HUES64 (cell line): ENCODE measurements at regions not wholly inside any gene's neighbourhood (a gene's known extent, or its start where the extent isn't known, plus 50 kb on each side); places are given as distances from the start of the nearest gene placed in this dataset.

ENCODE experiments used
- H3K27ac ChIP-seq: 2 replicates; pipeline ENCODE4 v1.7.0; 2013; ENCODE audit warnings: low read depth, low read length, inconsistent platforms
- H3K27me3 ChIP-seq: 2 replicates; pipeline ENCODE4 v1.6.1; 2013; ENCODE audit warnings: mild to moderate bottlenecking, low read length; ENCODE audit not compliant: insufficient read depth
- H3K36me3 ChIP-seq: 2 replicates; pipeline ENCODE4 v1.6.1; 2013; ENCODE audit warnings: mild to moderate bottlenecking, low read length; ENCODE audit not compliant: insufficient read depth
- H3K4me1 ChIP-seq: 2 replicates; pipeline ENCODE4 v1.6.1; 2013; ENCODE audit warnings: mild to moderate bottlenecking, low read length, moderate library complexity; ENCODE audit not compliant: insufficient read depth
- H3K4me3 ChIP-seq: 2 replicates; pipeline ENCODE4 v1.5.1; 2013; ENCODE audit warnings: mild to moderate bottlenecking, low read length, moderate library complexity
- H3K9ac ChIP-seq: 2 replicates; pipeline ENCODE4 v1.6.1; 2013; ENCODE audit warnings: mild to moderate bottlenecking, low read depth, low read length
- H3K9me3 ChIP-seq: 2 replicates; pipeline ENCODE4 v1.6.1; 2013; ENCODE audit warnings: low read depth, low read length; ENCODE audit not compliant: insufficient read depth
- WGBS: fragments of 150-250, 120-280 bp; methylation state at CpG from one replicate; pipeline ENCODE4 v1.1.7; 2013; ENCODE audit warnings: missing lambda C conversion rate; 5-methylcytosine and 5-hydroxymethylcytosine counted together

DNA sequence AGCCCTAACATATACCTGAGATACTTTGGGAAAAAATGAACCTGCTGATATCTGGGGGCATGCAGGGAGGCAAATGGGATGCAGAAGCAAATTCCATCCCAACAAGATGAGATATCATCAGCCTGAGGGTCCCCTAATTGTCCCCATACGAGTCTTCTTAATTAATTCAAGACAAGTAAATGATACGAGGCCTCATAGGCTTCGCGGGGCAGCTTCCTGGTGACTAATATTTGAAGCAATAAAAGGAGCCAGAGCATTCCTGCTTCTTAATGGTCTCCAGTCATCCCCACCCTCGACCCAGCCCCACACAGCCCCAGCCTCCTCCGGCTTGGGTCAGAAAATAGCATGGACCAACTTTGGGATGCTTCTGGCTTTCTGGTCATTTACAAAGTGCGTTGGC lies 99.6 kb upstream of the MSX1 start:
- no peak overlapping the region for H3K4me3 ChIP-seq
- H3K4me1 ChIP-seq: peaks cover 43% of the 10 kb centered on the region
- no peak overlapping the region for H3K9ac ChIP-seq
- 89% methylated on average over 7 of the region's 7 CpGs for WGBS
- H3K36me3 ChIP-seq: no peaks in the 10 kb centered on the region
- peaks cover 39% of the 10 kb centered on the region for H3K27me3 ChIP-seq
- H3K27ac ChIP-seq: no peak overlapping the region
- H3K9me3 ChIP-seq: no peaks in the 10 kb centered on the region

DNA sequence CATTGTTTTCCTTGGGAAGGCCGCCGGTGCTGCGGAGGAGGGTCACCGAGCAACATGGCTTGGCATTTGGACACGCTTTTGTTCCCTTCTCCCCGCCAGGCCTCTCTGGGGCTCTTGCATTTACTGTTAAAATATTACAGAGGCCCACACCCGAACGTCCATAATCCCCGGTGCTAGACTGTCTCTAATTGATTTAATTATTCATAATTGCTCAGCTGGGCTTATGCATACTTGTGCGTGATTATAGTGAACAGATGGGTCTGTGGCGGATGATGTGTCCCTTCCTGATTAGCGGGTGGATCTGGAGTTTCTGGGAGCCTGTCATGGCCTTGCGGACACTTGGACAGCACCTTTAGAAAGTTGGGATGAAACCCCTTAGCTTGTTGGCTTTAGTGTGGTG lies 100.2 kb upstream of the MSX1 start:
- Histone ChIP-seq H3K9me3 (no peaks in the 10 kb centered on the region), H3K9ac (no peak overlapping the region), H3K4me1 (peaks cover 39% of the 10 kb centered on the region), H3K4me3 (no peak overlapping the region), H3K27me3 (peaks cover 36% of the 10 kb centered on the region), H3K36me3 (no peaks in the 10 kb centered on the region), H3K27ac (no peak overlapping the region)
- WGBS: 92% methylated on average over 13 of the region's 13 CpGs

DNA sequence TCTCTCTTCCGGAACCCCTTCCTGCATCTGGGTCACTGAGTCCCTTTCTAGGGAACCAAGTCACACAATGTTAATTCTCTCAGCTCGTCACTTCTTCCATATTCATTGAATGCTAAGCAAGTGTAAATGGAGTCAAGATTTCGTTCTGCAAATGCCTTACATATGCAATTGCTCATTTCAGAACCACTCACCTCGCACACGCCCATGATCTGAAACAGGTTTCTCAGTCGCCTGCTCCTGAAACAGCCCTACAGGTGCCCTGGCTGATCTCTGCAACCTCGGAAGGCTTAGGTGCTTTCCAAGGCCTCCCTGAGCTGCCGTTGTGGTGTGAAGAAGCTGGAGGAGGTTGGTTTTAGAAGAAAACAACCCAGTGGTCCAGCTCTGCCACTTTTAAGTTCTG lies 100.8 kb upstream of the MSX1 start:
- Histone ChIP-seq H3K27me3 (peaks cover 35% of the 10 kb centered on the region), H3K4me1 (peaks cover 34% of the 10 kb centered on the region), H3K9ac (no peak overlapping the region), H3K4me3 (no peak overlapping the region), H3K27ac (no peak overlapping the region), H3K9me3 (no peaks in the 10 kb centered on the region), H3K36me3 (no peaks in the 10 kb centered on the region)
- WGBS: 66% methylated on average over 8 of the region's 8 CpGs

DNA sequence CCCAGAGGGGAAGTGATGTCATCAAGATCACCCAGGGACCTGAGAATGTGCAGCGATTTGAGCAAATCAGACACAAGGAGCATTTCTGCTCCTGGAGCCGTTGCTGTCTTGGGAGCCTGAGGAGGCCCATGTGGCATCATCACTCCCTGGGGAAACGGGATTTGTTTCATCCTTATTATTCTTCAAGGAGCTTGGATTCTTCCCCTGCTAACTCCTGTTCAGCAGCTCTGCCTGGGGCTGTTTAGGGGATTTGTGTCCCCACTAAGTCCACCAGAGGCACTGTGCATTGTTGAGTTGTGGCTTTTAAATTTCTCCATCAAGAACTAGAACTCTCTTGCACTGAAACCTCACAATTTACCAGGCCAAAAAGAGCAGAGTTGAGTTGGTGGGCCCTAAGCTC lies 104.2 kb upstream of the MSX1 start:
- no peak overlapping the region for H3K4me3 ChIP-seq
- H3K36me3 ChIP-seq: no peaks in the 10 kb centered on the region
- H3K9me3 ChIP-seq: no peaks in the 10 kb centered on the region
- H3K9ac ChIP-seq: no peak overlapping the region
- WGBS: 83% methylated on average over 3 of the region's 3 CpGs
- H3K27ac ChIP-seq: no peak overlapping the region
- peaks cover 4% of the 10 kb centered on the region; the same call in 1 of the 2 replicates for H3K4me1 ChIP-seq
- H3K27me3 ChIP-seq: peaks cover 26% of the 10 kb centered on the region; the same call in 1 of the 2 replicates

DNA sequence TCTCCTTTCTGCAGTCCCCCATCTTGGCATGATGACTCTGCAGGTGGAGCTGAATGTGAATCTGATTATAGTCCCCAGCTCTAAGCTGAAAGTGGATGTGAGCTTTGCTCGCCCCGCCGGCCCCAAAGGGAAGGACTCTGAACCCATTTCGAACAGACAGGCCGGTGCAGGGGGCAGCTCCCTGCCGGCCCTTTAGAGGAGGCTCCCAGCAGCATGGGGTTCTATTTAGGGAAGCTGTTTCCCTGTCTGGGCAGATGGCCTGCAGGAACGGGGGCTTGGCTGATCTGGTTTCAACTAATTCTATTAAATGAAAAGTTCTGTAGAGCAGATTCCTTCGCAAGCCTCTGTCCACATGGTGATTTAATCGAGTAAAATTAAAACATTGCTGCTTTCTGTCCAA lies 104.8 kb upstream of the MSX1 start:
- H3K27ac ChIP-seq: no peak overlapping the region
- no peaks in the 10 kb centered on the region for H3K36me3 ChIP-seq
- WGBS: 81% methylated on average over 9 of the region's 9 CpGs
- peaks cover 4% of the 10 kb centered on the region; the same call in 1 of the 2 replicates for H3K4me1 ChIP-seq
- no peak overlapping the region for H3K9ac ChIP-seq
- no peak overlapping the region for H3K4me3 ChIP-seq
- H3K9me3 ChIP-seq: no peaks in the 10 kb centered on the region
- H3K27me3 ChIP-seq: peaks cover 19% of the 10 kb centered on the region; the same call in 1 of the 2 replicates

DNA sequence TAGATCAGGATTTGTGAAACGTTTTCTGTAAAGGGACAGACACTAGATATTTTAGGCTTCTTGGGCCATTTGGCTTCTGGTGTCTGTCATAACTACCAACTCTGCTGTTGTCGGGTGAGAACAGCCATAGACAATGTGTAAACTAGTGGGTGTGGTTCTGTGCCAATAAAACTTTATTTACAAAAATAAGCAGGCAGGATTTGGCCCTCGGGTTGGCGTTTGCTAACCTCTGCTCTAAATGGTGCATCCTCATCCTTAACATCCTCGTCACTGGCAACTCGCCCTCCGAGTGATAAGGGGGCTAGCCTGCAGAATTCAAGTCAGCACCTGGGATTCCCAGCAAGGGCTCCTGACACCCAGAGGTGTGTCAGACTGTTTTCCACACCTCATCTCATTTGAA lies 105.8 kb upstream of the MSX1 start:
- Histone ChIP-seq H3K36me3 (no peaks in the 10 kb centered on the region), H3K4me3 (no peak overlapping the region), H3K9me3 (no peaks in the 10 kb centered on the region), H3K9ac (no peak overlapping the region), H3K4me1 (no peaks in the 10 kb centered on the region; the same call in 1 of the 2 replicates), H3K27ac (no peak overlapping the region), H3K27me3 (peaks cover 11% of the 10 kb centered on the region; the same call in 1 of the 2 replicates)
- 87% methylated on average over 7 of the region's 7 CpGs for WGBS

DNA sequence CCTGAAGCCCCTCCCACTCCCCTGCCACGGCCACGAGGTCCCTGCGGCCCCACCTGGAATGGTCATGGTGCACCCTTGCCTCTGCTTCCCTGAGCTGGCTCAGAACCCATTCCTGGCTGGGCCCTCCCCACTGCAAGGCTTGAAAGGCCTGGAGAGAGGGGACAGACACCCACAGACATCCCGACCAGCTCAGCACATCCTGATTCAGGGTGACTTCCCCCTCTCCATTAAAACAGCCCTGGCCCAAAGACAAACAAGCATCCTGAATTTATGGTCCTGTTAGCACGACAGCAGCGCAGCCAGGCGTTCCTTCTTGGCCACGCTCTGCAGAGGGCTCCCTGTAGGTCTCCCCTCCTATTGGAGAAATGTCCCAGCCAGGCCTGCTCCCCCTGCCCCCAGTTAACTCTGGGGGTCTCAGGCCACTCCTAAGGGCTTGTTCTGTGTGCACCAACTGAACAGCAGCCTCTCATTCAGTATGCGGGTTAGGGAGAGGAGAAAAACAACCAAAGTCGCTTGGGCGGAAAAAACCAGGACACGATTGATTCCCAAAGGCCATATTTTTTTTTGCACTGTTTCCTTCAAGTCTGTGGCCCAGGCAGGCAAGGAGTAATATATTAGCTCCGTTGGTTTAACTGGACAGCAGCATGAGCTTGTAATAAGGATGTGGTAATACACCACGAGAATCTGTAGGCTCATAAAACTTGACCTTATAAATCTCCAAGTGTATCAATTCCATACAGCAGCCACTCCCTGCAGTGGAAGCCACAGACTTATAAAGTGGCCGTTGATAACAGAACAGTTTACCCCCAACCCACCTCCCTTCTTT lies 106.7 kb upstream of the MSX1 start:
- Histone ChIP-seq H3K4me3 (no peak overlapping the region), H3K9me3 (0 out of 2 replicates have a peak, but pooled peaks cover 2% of the 10 kb centered on the region), H3K27ac (no peak overlapping the region), H3K36me3 (no peaks in the 10 kb centered on the region), H3K27me3 (peaks cover 3% of the 10 kb centered on the region; the same call in 1 of the 2 replicates), H3K9ac (no peak overlapping the region), H3K4me1 (no peaks in the 10 kb centered on the region; the same call in 1 of the 2 replicates)
- WGBS: 89% methylated on average over 15 of the region's 15 CpGs

DNA sequence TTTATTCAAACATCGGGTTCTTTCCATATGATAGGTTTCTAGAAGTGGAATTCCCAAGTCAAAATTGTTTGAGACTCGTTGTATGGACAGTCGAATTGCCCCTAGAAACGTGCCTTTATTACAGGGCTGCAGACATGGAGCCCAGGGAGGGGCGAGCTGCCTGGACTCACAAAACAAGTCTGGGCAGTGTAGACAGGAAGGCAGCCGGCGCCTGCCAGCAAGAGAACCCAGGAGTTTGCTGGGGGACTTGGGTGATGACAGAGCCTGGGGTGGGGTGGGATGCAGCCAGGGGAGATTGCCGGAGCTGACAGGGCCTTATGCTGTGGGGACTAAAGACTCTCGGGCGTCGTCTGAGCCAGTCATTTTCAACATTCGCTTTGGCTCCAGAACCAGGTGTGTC lies 107.4 kb upstream of the MSX1 start:
- Histone ChIP-seq H3K36me3 (no peaks in the 10 kb centered on the region), H3K27ac (no peak overlapping the region), H3K27me3 (no peaks in the 10 kb centered on the region; the same call in 1 of the 2 replicates), H3K4me1 (no peaks in the 10 kb centered on the region; the same call in 1 of the 2 replicates), H3K4me3 (no peak overlapping the region), H3K9ac (no peak overlapping the region), H3K9me3 (0 out of 2 replicates have a peak, but pooled peaks cover 6% of the 10 kb centered on the region)
- 91% methylated on average over 12 of the region's 12 CpGs for WGBS

DNA sequence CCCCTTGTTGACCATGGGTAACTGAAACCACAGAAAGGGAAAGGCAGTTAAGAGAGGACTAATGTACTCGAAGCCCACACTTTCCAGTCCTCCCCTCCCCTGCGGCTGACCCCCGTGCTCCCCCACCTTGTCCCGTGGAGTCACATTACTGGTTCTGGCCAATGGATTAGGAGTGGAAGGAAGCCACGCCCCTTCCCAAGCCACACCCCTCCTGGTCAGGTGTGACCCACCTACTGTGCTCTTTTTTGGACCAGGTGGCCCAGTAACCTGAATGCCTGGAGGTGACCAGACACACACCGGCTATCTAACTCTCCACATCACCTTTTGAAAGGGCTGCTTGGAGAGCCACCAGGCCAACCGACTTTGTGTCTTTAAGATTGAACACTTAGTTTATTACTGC lies 109.3 kb upstream of the MSX1 start:
- Histone ChIP-seq H3K4me1 (no peaks in the 10 kb centered on the region; the same call in 1 of the 2 replicates), H3K36me3 (no peaks in the 10 kb centered on the region), H3K9me3 (peaks cover 23% of the 10 kb centered on the region), H3K27ac (no peak overlapping the region), H3K9ac (no peak overlapping the region), H3K4me3 (no peak overlapping the region), H3K27me3 (no peaks in the 10 kb centered on the region; the same call in 1 of the 2 replicates)
- WGBS: 84% methylated on average over 7 of the region's 7 CpGs

DNA sequence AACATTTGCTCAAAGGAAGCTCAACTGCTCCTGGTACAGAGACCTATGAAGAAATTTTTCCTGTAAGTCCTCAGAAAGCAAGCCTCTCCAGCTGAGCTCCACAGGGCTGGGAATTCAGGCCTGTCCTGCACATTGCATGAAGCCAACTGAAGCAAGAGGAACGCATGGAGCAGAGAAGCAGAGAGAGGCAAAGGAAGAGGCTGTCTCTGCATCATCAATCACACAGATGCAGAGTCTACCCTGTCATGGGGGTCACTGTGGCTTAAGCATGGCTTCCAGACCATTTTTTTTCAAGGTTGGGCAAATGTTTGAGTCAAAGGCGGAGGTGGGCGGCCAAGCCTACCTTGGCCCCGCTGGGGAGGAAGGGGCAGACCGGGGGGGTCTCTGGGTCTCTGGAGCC lies 110.3 kb upstream of the MSX1 start:
- no peaks in the 10 kb centered on the region for H3K36me3 ChIP-seq
- H3K4me3 ChIP-seq: no peak overlapping the region
- peaks cover 30% of the 10 kb centered on the region for H3K9me3 ChIP-seq
- no peak overlapping the region for H3K27ac ChIP-seq
- WGBS: 85% methylated on average over 5 of the region's 5 CpGs
- H3K9ac ChIP-seq: no peak overlapping the region
- H3K27me3 ChIP-seq: no peaks in the 10 kb centered on the region; the same call in 1 of the 2 replicates
- H3K4me1 ChIP-seq: no peaks in the 10 kb centered on the region

DNA sequence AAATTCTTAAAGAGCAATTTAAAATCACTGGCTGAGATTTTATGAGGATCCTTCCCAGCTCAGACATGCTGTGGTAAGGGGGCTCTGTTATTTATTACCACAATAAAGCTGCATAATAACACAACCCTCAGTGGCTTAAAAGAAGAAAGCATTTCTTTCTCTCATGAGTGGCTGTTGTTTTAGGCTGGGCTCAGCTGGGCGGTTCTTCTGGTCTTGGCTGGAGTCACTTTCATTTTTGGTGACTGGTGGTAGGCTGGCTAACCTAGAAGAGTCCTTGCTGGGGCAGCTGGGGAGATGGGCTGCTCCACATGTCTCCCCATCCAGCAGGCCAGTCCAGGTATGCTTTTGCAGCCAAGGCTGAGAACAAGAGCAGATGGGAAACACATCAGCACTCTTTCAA lies 113.0 kb upstream of the MSX1 start:
- H3K27ac ChIP-seq: no peak overlapping the region
- no peaks in the 10 kb centered on the region for H3K36me3 ChIP-seq
- no peak overlapping the region for H3K4me3 ChIP-seq
- no peaks in the 10 kb centered on the region for H3K27me3 ChIP-seq
- peaks cover 30% of the 10 kb centered on the region for H3K9me3 ChIP-seq
- H3K9ac ChIP-seq: no peak overlapping the region
- WGBS: 100% methylated on average over 1 of the region's 1 CpG
- no peaks in the 10 kb centered on the region for H3K4me1 ChIP-seq
